ENCODE measurements at regions not wholly inside any gene's neighbourhood (a gene's known extent, or its start where the extent isn't known, plus 50 kb on each side); places are given as distances from the start of the nearest gene placed in this dataset.
"Not testable (repeated sequence)": the region's sequence is repeated elsewhere in the genome, so short reads cannot be mapped to it uniquely, and the experiment has no call there.

GRCh38 chr18:60017371-60017770 is 117.6 kb downstream of the PMAIP1 start:
- Histone ChIP-seq H3K9ac (ENCODE audit: low read length) (no peak overlapping the region), H4K20me1 (ENCODE audit: insufficient read depth, low read length) (no peaks in the 10 kb centered on the region), H3K9me3 (ENCODE audit: insufficient read depth, low read length) (no peaks in the 10 kb centered on the region), H2AFZ (ENCODE audit: low read depth, low read length) (no peak overlapping the region), H3K27me3 (ENCODE audit: low read depth, low read length) (no peaks in the 10 kb centered on the region), H3K36me3 (replicated peaks; ENCODE audit: low read depth, low read length) (no peaks in the 10 kb centered on the region), H3K4me3 (ENCODE audit: low read length) (no peak overlapping the region), H3K27ac (ENCODE audit: low read length) (no peak overlapping the region), H3K79me2 (ENCODE audit: low read length) (no peaks in the 10 kb centered on the region), H3K4me2 (ENCODE audit: low read length) (no peak overlapping the region), H3K4me1 (ENCODE audit: low read length) (peaks cover 38% of the 10 kb centered on the region)
- TF ChIP-seq EZH2phosphoT487 (IDR thresholded peaks at IDR 0.05; ENCODE audit: low read depth) (no peak), CTCF (IDR thresholded peaks at IDR 0.05; ENCODE audit: low read depth, low read length) (no peak)

- Histone ChIP-seq H3K4me1 (ENCODE audit: low read length) (peaks cover 27% of the 10 kb centered on the region), H3K4me2 (ENCODE audit: low read length) (peak overlapping the region; percentile 26)
- H4K20me1 ChIP-seq (ENCODE audit: insufficient read depth, low read length); H2AFZ ChIP-seq (ENCODE audit: low read depth, low read length); H3K36me3 ChIP-seq (replicated peaks; ENCODE audit: low read depth, low read length); H3K9ac ChIP-seq (ENCODE audit: low read length); H3K27ac ChIP-seq (ENCODE audit: low read length); H3K79me2 ChIP-seq (ENCODE audit: low read length); H3K9me3 ChIP-seq (ENCODE audit: insufficient read depth, low read length); H3K27me3 ChIP-seq (ENCODE audit: low read depth, low read length); H3K4me3 ChIP-seq (ENCODE audit: low read length): not testable (repeated sequence)
Measured at GRCh38 chr18:60015826-60016225, 116.0 kb downstream of the PMAIP1 start.

GRCh38 chr18:60013148-60013547 is 113.4 kb downstream of the PMAIP1 start:
- H3K27ac ChIP-seq (ENCODE audit: low read length); H3K4me3 ChIP-seq (ENCODE audit: low read length); H3K9ac ChIP-seq (ENCODE audit: low read length); H2AFZ ChIP-seq (ENCODE audit: low read depth, low read length); H3K79me2 ChIP-seq (ENCODE audit: low read length); H3K27me3 ChIP-seq (ENCODE audit: low read depth, low read length); H3K36me3 ChIP-seq (replicated peaks; ENCODE audit: low read depth, low read length); H3K9me3 ChIP-seq (ENCODE audit: insufficient read depth, low read length); H4K20me1 ChIP-seq (ENCODE audit: insufficient read depth, low read length); H3K4me2 ChIP-seq (ENCODE audit: low read length): not testable (repeated sequence)
- peaks cover 16% of the 10 kb centered on the region for H3K4me1 ChIP-seq (ENCODE audit: low read length)

GRCh38 chr18:60010984-60011383 is 111.2 kb downstream of the PMAIP1 start:
- Histone ChIP-seq H3K27ac (ENCODE audit: low read length) (no peak overlapping the region), H4K20me1 (ENCODE audit: insufficient read depth, low read length) (no peaks in the 10 kb centered on the region), H3K27me3 (ENCODE audit: low read depth, low read length) (no peaks in the 10 kb centered on the region; the same call in 1 of the 2 replicates), H3K36me3 (replicated peaks; ENCODE audit: low read depth, low read length) (no peaks in the 10 kb centered on the region), H3K4me2 (ENCODE audit: low read length) (no peak overlapping the region), H3K9ac (ENCODE audit: low read length) (no peak overlapping the region), H3K9me3 (ENCODE audit: insufficient read depth, low read length) (no peaks in the 10 kb centered on the region), H3K4me3 (ENCODE audit: low read length) (no peak overlapping the region), H3K79me2 (ENCODE audit: low read length) (no peaks in the 10 kb centered on the region), H2AFZ (ENCODE audit: low read depth, low read length) (no peak overlapping the region), H3K4me1 (ENCODE audit: low read length) (peaks cover 7% of the 10 kb centered on the region)
- TF ChIP-seq CTCF (IDR thresholded peaks at IDR 0.05; ENCODE audit: low read depth, low read length) (no peak), EZH2phosphoT487 (IDR thresholded peaks at IDR 0.05; ENCODE audit: low read depth) (no peak)

- TF ChIP-seq CTCF (IDR thresholded peaks at IDR 0.05; ENCODE audit: low read depth, low read length) = no peak
- Histone ChIP-seq H2AFZ (ENCODE audit: low read depth, low read length) (no peak overlapping the region), H3K4me2 (ENCODE audit: low read length) (no peak overlapping the region), H3K9ac (ENCODE audit: low read length) (no peak overlapping the region), H3K9me3 (ENCODE audit: insufficient read depth, low read length) (no peaks in the 10 kb centered on the region), H3K27me3 (ENCODE audit: low read depth, low read length) (no peaks in the 10 kb centered on the region; the same call in 1 of the 2 replicates), H3K27ac (ENCODE audit: low read length) (no peak overlapping the region), H3K79me2 (ENCODE audit: low read length) (no peaks in the 10 kb centered on the region), H3K4me1 (ENCODE audit: low read length) (peaks cover 2% of the 10 kb centered on the region), H4K20me1 (ENCODE audit: insufficient read depth, low read length) (no peaks in the 10 kb centered on the region), H3K36me3 (replicated peaks; ENCODE audit: low read depth, low read length) (no peaks in the 10 kb centered on the region), H3K4me3 (ENCODE audit: low read length) (no peak overlapping the region)
Measured at GRCh38 chr18:60010513-60010912, 110.7 kb downstream of the PMAIP1 start.

Measured in OCI-LY3 (cell line).